ENCODE measurements at regions not wholly inside any gene's neighbourhood (a gene's known extent, or its start where the extent isn't known, plus 50 kb on each side); places are given as distances from the start of the nearest gene placed in this dataset.
"Not testable (repeated sequence)": the region's sequence is repeated elsewhere in the genome, so short reads cannot be mapped to it uniquely, and the experiment has no call there.

DNA sequence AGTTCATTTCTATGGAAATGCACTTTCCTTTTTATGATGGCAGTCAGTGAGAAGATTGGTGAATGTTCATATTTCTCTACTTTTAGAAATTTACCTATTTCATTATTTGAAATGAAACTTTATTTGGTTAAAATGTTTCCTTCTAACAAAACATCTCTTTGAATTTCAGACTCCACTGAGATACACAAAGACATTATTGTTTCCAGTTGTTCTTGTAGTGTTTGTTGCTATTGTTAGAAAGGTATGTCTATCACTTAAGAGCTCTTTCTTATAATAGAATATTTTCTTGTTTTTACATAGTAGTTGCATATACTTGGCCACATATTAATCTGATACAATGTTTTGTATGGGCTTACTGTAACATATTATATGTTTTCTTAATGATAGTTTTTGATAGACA is 76.8 kb downstream of the KBTBD2 start:
- TF ChIP-seq ARNT (IDR thresholded peaks at IDR 0.05); BHLHE40 (IDR thresholded peaks at IDR 0.05; ENCODE audit: borderline replicate concordance); LEF1 (IDR thresholded peaks at IDR 0.05; ENCODE audit: borderline replicate concordance); FOXM1 (IDR thresholded peaks at IDR 0.05; ENCODE audit: borderline replicate concordance); CTBP1 (IDR thresholded peaks at IDR 0.05; ENCODE audit: borderline replicate concordance); FOXK2 (IDR thresholded peaks at IDR 0.05); SP1 (IDR thresholded peaks at IDR 0.05); SUZ12 (IDR thresholded peaks at IDR 0.05): not testable (repeated sequence)
